ENCODE measurements at regions not wholly inside any gene's neighbourhood (a gene's known extent, or its start where the extent isn't known, plus 50 kb on each side); places are given as distances from the start of the nearest gene placed in this dataset.

DNA sequence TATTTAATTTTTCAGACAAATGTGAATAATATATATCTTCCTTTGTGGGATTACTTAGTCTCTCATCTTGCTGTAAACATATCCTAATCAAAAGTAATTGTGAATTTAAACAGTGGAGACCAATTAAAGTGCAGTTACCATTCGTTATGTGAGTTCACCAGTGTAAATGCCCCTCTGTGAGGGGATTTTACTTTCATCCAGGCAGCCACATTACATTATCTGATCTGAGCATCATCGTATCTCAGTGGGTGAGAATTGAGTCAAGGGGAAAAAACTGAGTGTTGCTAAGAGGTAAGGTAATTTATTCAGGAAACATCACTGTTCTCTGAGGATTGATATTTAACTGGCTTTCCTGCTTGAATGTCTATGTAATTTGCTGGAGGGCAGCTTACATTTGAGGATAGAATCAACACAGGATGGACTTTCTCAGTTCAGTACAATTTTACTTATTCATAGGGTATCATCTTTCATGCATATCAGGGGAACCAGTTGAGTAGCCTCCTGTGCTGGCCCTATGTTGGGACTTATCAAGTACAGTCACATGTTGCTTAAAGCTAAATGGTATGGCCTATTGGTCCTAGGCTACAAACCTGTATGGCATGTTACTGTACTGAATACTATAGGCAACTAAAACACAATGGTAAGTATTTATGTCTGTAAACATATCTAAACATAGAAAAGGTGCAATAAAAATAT, 219.7 kb downstream of the CD47 start:
- H3K9me3 ChIP-seq, result no peaks in the 10 kb centered on the region
- no peaks in the 10 kb centered on the region for H3K27me3 ChIP-seq
- H3K27ac ChIP-seq, result no peak overlapping the region
- no peaks in the 10 kb centered on the region for H3K36me3 ChIP-seq
- no peak for DNase-seq (ENCODE audit: low spot score)
- TF ChIP-seq, protein P1, sequence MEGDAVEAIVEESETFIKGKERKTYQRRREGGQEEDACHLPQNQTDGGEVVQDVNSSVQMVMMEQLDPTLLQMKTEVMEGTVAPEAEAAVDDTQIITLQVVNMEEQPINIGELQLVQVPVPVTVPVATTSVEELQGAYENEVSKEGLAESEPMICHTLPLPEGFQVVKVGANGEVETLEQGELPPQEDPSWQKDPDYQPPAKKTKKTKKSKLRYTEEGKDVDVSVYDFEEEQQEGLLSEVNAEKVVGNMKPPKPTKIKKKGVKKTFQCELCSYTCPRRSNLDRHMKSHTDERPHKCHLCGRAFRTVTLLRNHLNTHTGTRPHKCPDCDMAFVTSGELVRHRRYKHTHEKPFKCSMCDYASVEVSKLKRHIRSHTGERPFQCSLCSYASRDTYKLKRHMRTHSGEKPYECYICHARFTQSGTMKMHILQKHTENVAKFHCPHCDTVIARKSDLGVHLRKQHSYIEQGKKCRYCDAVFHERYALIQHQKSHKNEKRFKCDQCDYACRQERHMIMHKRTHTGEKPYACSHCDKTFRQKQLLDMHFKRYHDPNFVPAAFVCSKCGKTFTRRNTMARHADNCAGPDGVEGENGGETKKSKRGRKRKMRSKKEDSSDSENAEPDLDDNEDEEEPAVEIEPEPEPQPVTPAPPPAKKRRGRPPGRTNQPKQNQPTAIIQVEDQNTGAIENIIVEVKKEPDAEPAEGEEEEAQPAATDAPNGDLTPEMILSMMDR (IDR thresholded peaks at IDR 0.05), result no peak
- H3K4me1 ChIP-seq, result no peaks in the 10 kb centered on the region
- no peak overlapping the region for H3K4me3 ChIP-seq

DNA sequence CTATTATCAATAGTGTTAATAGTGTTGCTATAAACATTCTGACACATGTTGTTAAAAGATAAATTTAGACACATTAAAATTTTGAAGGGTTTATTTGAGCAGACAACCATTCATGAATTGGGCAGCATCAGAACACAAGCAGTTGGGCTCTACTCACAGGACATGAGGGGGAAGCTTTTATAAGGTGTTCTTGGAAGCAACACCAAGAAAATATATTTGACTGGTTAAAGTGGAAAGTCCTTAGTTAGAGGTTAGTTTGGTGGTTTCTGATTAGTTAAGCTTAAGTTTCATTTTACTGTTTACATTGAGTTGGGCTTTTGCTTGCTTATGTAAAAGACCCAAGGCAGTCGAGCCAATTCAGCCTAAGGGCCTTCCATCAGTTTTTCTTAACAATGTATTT, 220.7 kb downstream of the CD47 start:
- Histone ChIP-seq H3K4me3 (no peak overlapping the region), H3K36me3 (no peaks in the 10 kb centered on the region), H3K9me3 (no peaks in the 10 kb centered on the region), H3K27me3 (no peaks in the 10 kb centered on the region), H3K27ac (no peak overlapping the region), H3K4me1 (no peaks in the 10 kb centered on the region)
- no peak for DNase-seq (ENCODE audit: low spot score)
- TF ChIP-seq, protein P1 (IDR thresholded peaks at IDR 0.05), result no peak

DNA sequence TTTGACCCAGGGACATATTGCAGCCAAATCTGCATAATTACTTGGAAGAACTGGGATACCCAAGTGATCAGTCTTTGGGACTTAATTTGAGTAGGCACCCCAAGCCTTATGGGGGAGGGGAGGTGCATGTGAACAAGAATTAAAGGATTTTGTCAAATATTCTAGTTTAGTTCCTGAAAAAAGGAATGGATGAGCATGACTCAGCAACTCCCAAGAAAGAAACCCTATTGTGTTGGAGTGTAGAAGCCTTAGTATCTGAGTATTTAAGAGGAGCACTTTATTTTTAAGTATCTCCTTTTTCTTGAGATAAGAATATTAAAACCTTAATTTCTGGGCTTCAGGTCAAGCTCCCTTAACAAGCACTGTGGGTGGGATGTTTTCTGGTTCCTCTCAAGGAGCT, 222.4 kb downstream of the CD47 start:
- no peak overlapping the region for H3K27ac ChIP-seq
- no peaks in the 10 kb centered on the region for H3K9me3 ChIP-seq
- no peak for DNase-seq (ENCODE audit: low spot score)
- H3K36me3 ChIP-seq, result no peaks in the 10 kb centered on the region
- H3K4me1 ChIP-seq, result no peaks in the 10 kb centered on the region
- TF ChIP-seq, protein P1 (IDR thresholded peaks at IDR 0.05), result no peak
- H3K27me3 ChIP-seq, result no peaks in the 10 kb centered on the region
- no peak overlapping the region for H3K4me3 ChIP-seq

DNA sequence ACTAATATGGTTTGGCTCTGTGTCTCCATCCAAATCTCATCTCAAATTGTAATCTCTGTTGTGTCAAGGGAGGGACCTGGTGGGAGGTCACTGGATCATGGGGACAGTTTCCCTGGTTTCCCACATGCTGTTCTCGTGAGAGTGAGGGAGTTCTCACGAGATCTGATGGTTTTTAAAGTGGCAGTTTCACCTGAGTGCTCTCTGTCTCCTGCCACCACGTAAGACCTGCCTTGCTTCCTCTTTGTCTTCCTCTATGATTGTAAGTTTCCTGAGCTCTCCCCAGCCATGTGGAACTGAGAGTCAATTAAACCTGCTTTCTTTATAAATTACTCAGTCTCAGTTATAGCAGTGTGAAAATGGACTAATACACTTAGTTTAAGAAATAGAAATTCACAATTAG, 228.9 kb downstream of the CD47 start:
- Histone ChIP-seq H3K27ac (no peak overlapping the region), H3K4me3 (no peak overlapping the region), H3K36me3 (no peaks in the 10 kb centered on the region), H3K27me3 (no peaks in the 10 kb centered on the region), H3K9me3 (no peaks in the 10 kb centered on the region), H3K4me1 (no peaks in the 10 kb centered on the region)
- DNase-seq (ENCODE audit: low spot score), result no peak
- TF ChIP-seq, protein P1 (IDR thresholded peaks at IDR 0.05), result no peak

DNA sequence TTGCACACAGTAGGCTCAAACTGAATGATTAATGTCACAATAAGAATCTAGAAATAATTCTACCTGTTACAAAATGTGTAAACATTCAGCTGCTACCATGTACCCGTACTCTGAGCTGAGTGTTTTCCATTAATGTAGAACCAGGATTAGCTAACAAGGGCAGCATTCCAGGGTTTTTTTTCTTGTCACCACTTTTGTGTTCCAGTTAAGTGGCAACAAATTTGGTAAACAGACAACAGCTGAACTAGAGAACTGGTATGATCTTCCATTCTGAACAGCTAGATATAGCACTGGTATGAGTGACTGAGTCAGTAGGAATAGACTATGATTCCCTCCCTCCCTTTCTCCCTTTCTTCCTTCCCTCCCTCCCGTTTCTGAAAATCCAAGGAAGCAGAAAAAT, 229.4 kb downstream of the CD47 start:
- DNase-seq (ENCODE audit: low spot score), result no peak
- H3K9me3 ChIP-seq, result no peaks in the 10 kb centered on the region
- no peaks in the 10 kb centered on the region for H3K27me3 ChIP-seq
- no peak overlapping the region for H3K27ac ChIP-seq
- TF ChIP-seq, protein P1 (IDR thresholded peaks at IDR 0.05), result no peak
- no peaks in the 10 kb centered on the region for H3K4me1 ChIP-seq
- no peak overlapping the region for H3K4me3 ChIP-seq
- H3K36me3 ChIP-seq, result no peaks in the 10 kb centered on the region
